Small intestine (tissue), 7 donors: ENCODE measurements at regions not wholly inside any gene's neighbourhood (a gene's known extent, or its start where the extent isn't known, plus 50 kb on each side); places are given as distances from the start of the nearest gene placed in this dataset.
A peak's percentile ranks its signal among the peaks of the same experiment; 100 is the strongest.

Experiments
- DNase-seq, 2 donors: peaks; one replicate each; pipeline versions ENCODE4 v3.0.0 to v3.0.0-alpha.2; 2013
- FAIRE-seq: peaks from 2 replicates; lab custom pipeline; 2012; peaks lifted over from hg19 to GRCh38; lab: Jason Lieb, UNC
- H3K27ac ChIP-seq, 3 donors: one replicate each; pipeline ENCODE4 v1.5.1; 2013; ENCODE audit warnings: low read length in 2 of 3, mild to moderate bottlenecking in 2 of 3, control low read depth in 1 of 3, inconsistent platforms in 1 of 3, low read depth in 1 of 3, moderate library complexity in 1 of 3
- H3K27me3 ChIP-seq, 3 donors: one replicate each; pipeline ENCODE4 v1.6.1; 2013; ENCODE audit warnings: low read length in 3 of 3, inconsistent platforms in 1 of 3; ENCODE audit not compliant: control insufficient read depth in 3 of 3, insufficient read depth in 3 of 3
- H3K36me3 ChIP-seq, 3 donors: one replicate each; pipeline ENCODE4 v1.6.1; 2013; ENCODE audit warnings: low read length in 3 of 3, inconsistent platforms in 1 of 3, low read depth in 1 of 3, mild to moderate bottlenecking in 1 of 3, moderate library complexity in 1 of 3; ENCODE audit not compliant: control insufficient read depth in 3 of 3, insufficient read depth in 2 of 3
- H3K4me1 ChIP-seq, 3 donors: one replicate each; pipeline ENCODE4 v1.6.1; 2013; ENCODE audit warnings: low read length in 2 of 3, inconsistent platforms in 1 of 3, low read depth in 1 of 3, mild to moderate bottlenecking in 1 of 3, moderate library complexity in 1 of 3; ENCODE audit not compliant: control insufficient read depth in 3 of 3, insufficient read depth in 2 of 3
- H3K4me3 ChIP-seq, 3 donors: one replicate each; pipeline ENCODE4 v1.5.1; 2013; ENCODE audit warnings: low read length in 3 of 3, control low read depth in 1 of 3, inconsistent platforms in 1 of 3, low read depth in 1 of 3, mild to moderate bottlenecking in 1 of 3, moderate library complexity in 1 of 3
- H3K9me3 ChIP-seq, 2 donors: one replicate each; pipeline ENCODE4 v1.6.1; 2013; ENCODE audit warnings: low read depth in 1 of 2, low read length in 1 of 2; ENCODE audit not compliant: control insufficient read depth in 2 of 2, insufficient read depth in 1 of 2
- WGBS, 3 donors: extraction: QIAGEN DNeasy Blood & Tissue Kit; methylation state at CpG; one replicate each; pipeline ENCODE4 v1.1.7; 2013; 5-methylcytosine and 5-hydroxymethylcytosine counted together
- donor health status: healthy with polysubstance abuse.
- donor health status: control.
- donor health status: control.
- donor health status: Bipolar disorder and iron deficiency.
- donor health status: healthy.

DNA sequence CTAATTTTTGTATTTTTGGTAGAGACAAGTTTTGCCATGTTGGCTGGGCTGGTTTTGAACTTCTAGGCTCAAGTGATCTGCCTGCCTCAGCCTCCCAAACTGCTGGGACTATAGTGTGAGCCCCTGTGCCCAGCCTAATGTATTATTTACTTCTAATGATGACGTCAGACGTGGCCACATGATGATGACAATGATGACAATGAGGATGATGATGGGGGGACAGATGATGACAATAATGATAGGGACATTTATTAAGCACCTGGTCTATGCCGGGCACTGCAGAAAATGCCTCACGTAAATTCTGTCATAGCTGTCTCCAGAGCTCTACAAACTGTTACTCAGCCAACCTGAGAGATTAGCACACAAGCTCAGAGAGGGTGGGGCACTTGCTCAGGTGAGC is 169.3 kb downstream of the SHANK2 start:
- Histone ChIP-seq H3K4me3 (no peak overlapping the region), H3K4me1 (no peaks in the 10 kb centered on the region), H3K9me3 (peaks cover 0 to 9% of the 10 kb centered on the region in 2 donors), H3K36me3 (peaks cover 0 to 37% (median 0%) of the 10 kb centered on the region in 3 donors), H3K27me3 (no peaks in the 10 kb centered on the region), H3K27ac (no peak overlapping the region)
- DNase-seq, result no peak
- WGBS, 3 donors, result 85 to 90% (median 88%) methylated on average over 4 of the region's 4 CpGs
- FAIRE-seq, result no peak

DNA sequence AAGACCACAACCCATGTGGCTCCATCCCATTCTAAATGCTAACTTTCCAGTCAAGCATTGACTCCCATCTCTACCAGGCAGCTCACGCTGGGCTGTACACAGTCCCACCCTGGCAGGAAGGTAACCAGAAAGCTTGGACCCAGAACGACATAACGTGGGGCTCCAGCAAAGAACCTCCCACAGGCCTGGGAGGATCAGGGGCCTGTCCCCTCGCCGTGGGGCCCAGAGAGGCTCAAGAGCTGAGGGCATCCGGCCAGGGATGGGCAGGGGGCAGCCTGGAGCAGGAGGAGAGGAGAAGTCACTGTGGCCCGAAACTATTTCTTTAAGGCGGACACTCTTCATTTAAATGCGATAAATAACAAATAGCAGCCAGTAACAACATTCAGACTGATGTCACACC is 169.9 kb downstream of the SHANK2 start:
- Histone ChIP-seq H3K4me1 (no peaks in the 10 kb centered on the region), H3K9me3 (peaks cover 0 to 16% of the 10 kb centered on the region in 2 donors), H3K27me3 (no peaks in the 10 kb centered on the region), H3K27ac (no peak overlapping the region), H3K36me3 (peaks cover 0 to 42% (median 0%) of the 10 kb centered on the region in 3 donors), H3K4me3 (no peak overlapping the region)
- no peak for FAIRE-seq
- DNase-seq, result no peak
- WGBS, 3 donors, result 82 to 89% (median 83%) methylated on average over 9 of the region's 9 CpGs

DNA sequence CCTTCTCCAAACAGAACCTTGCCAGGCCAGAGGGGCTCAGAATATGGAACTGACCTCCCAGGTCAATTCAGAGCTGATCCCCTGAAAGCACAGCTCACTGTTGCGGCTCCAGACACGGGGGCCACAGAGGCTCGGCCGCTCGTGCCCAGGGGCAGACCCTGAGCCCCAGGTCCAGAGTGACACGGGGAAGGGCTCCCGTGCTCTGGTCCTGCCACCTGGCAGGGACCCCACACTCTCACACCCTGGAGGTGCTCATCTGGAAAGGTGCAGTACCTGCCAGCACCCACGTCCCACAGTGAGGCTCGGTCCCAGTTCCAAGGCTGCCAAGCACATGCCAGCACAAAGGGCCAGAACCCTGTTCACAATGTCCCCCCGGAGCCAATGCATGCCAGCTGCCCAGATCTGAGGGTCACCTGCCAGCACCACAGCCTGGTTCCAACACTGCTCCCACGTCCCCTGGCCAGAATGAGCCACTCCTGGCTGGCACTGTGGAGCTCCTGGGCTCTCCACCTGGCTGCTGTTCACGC is 170.6 kb downstream of the SHANK2 start:
- WGBS, 3 donors, result 90 to 92% (median 91%) methylated on average over 12 of the region's 12 CpGs
- no peak overlapping the region for H3K4me3 ChIP-seq
- FAIRE-seq (no peak), DNase-seq (no peak)
- no peak overlapping the region for H3K27ac ChIP-seq
- peaks cover 0 to 37% (median 0%) of the 10 kb centered on the region in 3 donors for H3K36me3 ChIP-seq
- peaks cover 0 to 19% of the 10 kb centered on the region in 2 donors for H3K9me3 ChIP-seq
- H3K27me3 ChIP-seq, result no peaks in the 10 kb centered on the region
- no peaks in the 10 kb centered on the region for H3K4me1 ChIP-seq

DNA sequence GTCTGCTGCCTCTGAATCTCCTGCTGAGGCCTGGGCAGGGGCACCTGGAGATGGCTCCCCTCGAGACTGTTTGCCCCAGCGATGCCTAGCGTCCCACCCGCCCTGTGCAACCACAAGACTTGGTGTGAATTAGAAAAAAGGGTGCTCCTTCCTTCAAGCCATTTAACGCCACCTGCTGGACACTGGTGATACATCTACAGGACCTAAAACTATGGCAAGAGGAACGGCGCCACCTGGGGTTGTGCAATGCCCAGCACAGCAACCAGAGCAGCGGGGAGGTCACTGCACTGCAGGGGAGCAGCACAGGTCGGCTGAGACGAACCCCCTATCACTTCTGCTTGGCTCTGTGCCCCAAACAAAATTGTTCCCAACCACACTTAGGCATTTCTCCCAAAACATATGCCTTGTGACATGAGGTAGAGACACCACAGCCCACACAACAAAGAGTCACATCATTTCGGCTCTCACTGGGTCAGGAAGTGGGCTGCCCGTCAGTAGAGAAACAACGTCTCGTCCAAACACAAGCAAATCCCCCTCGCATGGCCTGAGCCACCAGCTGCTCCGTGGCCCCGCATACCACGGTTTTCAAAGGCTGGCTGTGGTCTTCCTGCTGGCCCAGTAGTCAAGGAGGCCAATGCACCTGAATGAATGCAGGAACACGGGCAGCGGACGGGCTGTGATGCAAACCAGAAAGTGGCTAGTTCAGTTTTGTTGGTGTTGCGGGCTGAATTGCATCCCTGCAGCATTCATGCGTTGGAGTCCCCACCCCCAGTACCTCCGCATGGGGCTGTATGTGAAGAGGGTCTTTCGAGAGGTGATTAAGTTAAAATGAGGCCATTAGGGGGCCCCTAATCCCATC is 171.9 kb downstream of the SHANK2 start:
- peaks cover 0 to 22% of the 10 kb centered on the region in 2 donors for H3K9me3 ChIP-seq
- FAIRE-seq (no peak), DNase-seq (peak; percentile 58 to 68)
- H3K36me3 ChIP-seq, result peaks cover 0 to 40% (median 0%) of the 10 kb centered on the region in 3 donors
- no peak overlapping the region for H3K27ac ChIP-seq
- no peak overlapping the region for H3K4me3 ChIP-seq
- H3K27me3 ChIP-seq, result no peaks in the 10 kb centered on the region
- no peaks in the 10 kb centered on the region for H3K4me1 ChIP-seq
- WGBS, 3 donors, result 67 to 75% (median 68%) methylated on average over 25 of the region's 25 CpGs

DNA sequence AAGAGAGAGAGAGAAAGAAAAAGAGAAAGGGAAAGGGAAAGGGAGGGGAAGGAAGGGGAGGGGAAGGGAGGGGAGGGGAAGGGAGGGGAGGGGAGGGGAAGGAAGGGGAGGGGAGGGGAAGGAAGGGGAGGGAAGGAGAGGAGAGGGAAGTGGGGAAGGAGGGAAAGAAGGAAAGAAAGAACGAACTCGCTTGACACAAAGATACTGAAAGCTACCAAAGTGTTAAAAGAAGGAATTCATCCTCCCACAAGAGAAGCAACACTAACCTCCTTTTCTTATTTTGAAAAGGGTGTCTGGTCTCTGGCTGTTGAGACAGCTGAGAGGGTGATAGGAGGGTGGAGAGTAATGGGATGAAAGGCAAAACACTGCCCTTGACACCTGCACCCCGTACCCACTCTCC is 172.6 kb downstream of the SHANK2 start:
- WGBS, 3 donors, result 83 to 96% (median 95%) methylated on average over 3 of the region's 3 CpGs
- no peak overlapping the region for H3K27ac ChIP-seq
- H3K9me3 ChIP-seq, result peaks cover 0 to 22% of the 10 kb centered on the region in 2 donors
- FAIRE-seq (no peak), DNase-seq (no peak)
- no peak overlapping the region for H3K4me3 ChIP-seq
- H3K36me3 ChIP-seq, result peaks cover 0 to 44% (median 0%) of the 10 kb centered on the region in 3 donors
- H3K27me3 ChIP-seq, result no peaks in the 10 kb centered on the region
- no peaks in the 10 kb centered on the region for H3K4me1 ChIP-seq

DNA sequence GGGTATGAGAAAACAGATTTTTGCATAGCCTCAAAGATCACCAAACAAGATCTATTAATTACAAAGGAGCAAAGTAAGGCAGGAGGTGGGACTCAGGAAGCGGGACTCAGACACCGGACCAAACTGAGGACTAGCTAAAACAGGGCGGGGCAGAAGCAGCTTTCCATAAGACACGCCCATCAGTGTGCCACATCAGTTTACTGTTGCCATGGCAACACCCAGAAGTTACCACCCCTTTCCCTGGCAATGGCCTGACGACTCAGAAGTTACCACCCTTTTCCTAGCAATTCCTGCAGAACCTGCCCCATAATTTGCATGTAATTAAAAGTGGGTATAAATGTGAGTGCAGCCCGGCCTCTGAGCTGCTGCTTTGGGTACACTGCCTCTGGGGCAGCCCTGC is 173.9 kb downstream of the SHANK2 start:
- DNase-seq (peak in 1 of 2 donors; percentile 20), FAIRE-seq (no peak)
- Histone ChIP-seq H3K4me3 (no peak overlapping the region), H3K27ac (no peak overlapping the region), H3K36me3 (peaks cover 0 to 45% (median 0%) of the 10 kb centered on the region in 3 donors), H3K9me3 (peaks cover 0 to 22% of the 10 kb centered on the region in 2 donors), H3K4me1 (no peaks in the 10 kb centered on the region), H3K27me3 (no peaks in the 10 kb centered on the region)
- WGBS, 3 donors, result 84 to 89% (median 85%) methylated on average over 6 of the region's 6 CpGs

DNA sequence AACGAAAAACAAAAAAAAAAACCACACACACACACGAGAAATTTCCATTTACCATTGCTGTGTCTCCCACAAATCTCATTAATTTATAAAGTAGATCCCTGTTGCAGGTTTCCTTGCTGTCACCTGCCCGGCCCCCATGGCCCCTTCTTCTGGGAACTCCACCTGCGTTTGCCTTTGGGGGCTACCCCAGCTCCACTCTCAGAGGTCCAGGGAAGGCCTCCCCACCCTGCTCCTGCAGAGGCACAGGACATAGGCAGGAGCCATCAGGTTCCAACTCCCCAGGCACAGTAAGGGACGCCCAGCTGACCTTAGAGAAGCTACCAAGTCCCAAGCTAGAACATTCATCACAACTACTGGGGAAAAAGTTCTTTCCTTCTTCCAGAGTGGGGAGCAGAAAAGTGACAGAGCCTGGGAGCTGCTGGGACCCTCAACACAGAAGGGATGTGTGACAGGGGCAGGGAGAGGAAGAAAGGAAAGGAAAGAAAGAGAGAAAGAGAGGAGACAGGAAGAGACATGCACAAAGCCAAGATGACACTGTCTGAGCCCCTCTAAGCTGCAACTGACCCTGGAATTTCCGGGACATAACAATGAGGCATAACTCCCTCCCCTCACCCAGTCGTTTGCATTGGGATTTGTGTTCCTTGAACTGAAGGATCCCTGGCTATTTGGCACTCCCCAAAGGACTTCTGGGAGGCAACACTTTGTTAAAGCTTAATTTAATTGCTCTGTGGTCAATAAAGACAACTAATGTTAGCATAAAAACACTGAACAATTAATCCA is 175.7 kb downstream of the SHANK2 start:
- peaks cover 0 to 38% (median 0%) of the 10 kb centered on the region in 3 donors for H3K36me3 ChIP-seq
- 77 to 79% (median 78%) methylated on average over 6 to 7 of the region's 7 CpGs for whole genome bisulfite sequencing, 3 donors
- no peak for FAIRE-seq
- H3K27me3 ChIP-seq, result no peaks in the 10 kb centered on the region
- no peak overlapping the region for H3K4me3 ChIP-seq
- H3K9me3 ChIP-seq, result peaks cover 0 to 22% of the 10 kb centered on the region in 2 donors
- no peaks in the 10 kb centered on the region for H3K4me1 ChIP-seq
- DNase-seq, result no peak
- no peak overlapping the region for H3K27ac ChIP-seq

DNA sequence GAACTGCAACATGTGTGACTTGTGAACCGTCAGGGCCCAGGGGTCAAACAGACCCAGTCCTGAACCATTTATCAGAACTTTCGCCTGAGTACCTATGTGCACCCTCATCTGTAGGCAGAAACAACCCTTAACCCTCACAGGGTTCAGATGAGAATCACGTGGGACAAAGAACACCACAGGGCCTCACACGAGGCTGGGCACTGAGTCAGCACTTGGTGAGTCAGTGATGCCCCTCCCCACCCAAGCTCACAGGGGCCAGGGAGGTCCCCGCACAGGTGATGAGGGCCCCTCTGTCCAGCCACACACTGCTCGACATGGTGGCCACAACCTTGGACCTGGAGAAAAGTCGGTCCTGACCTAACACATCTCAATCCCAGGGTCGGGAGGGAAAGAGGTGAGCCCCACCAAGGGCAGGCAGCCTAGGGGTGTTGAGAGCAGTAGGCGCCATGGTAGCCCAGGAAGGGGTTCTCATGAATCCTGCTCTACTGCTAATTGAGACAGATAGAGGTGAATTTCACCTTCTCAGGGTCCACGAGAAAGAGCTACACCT is 176.4 kb downstream of the SHANK2 start:
- no peaks in the 10 kb centered on the region for H3K27me3 ChIP-seq
- peaks cover 0 to 22% of the 10 kb centered on the region in 2 donors for H3K9me3 ChIP-seq
- DNase-seq (peak in 1 of 2 donors; percentile 25), FAIRE-seq (no peak)
- no peak overlapping the region for H3K4me3 ChIP-seq
- H3K27ac ChIP-seq, result no peak overlapping the region
- 68 to 77% (median 69%) methylated on average over 10 of the region's 10 CpGs for WGBS, 3 donors
- H3K4me1 ChIP-seq, result no peaks in the 10 kb centered on the region
- H3K36me3 ChIP-seq, result peaks cover 0 to 37% (median 0%) of the 10 kb centered on the region in 3 donors
